ENCODE measurements at regions not wholly inside any gene's neighbourhood (a gene's known extent, or its start where the extent isn't known, plus 50 kb on each side); places are given as distances from the start of the nearest gene placed in this dataset.

GRCh38 chr5:4571248-4571948 lies 568.7 kb upstream of the ADAMTS16 start:
- peaks cover 2% of the 10 kb centered on the region for H3K4me1 Mint-ChIP-seq (ENCODE audit: low read depth, unreplicated experiment)
- peaks cover 2% of the 10 kb centered on the region for H3K9me3 Mint-ChIP-seq (ENCODE audit: unreplicated experiment)
- no peak for TF ChIP-seq CTCF (IDR thresholded peaks at IDR 0.05; ENCODE audit: partially characterized antibody, unreplicated experiment)
- no peak for DNase-seq
- peaks cover 4% of the 10 kb centered on the region for H3K36me3 Mint-ChIP-seq (ENCODE audit: unreplicated experiment)
- H3K4me3 Mint-ChIP-seq (ENCODE audit: unreplicated experiment): no peak overlapping the region
- no peak overlapping the region for H3K27ac Mint-ChIP-seq (ENCODE audit: unreplicated experiment)
- H3K27me3 Mint-ChIP-seq (ENCODE audit: unreplicated experiment): no peaks in the 10 kb centered on the region

GRCh38 chr5:4572311-4573100 lies 567.6 kb upstream of the ADAMTS16 start:
- no peak for TF ChIP-seq CTCF (IDR thresholded peaks at IDR 0.05; ENCODE audit: partially characterized antibody, unreplicated experiment)
- Mint-ChIP-seq H3K27me3 (ENCODE audit: unreplicated experiment) (no peaks in the 10 kb centered on the region), H3K4me3 (ENCODE audit: unreplicated experiment) (no peak overlapping the region), H3K27ac (ENCODE audit: unreplicated experiment) (no peak overlapping the region), H3K9me3 (ENCODE audit: unreplicated experiment) (peaks cover under 1% of the 10 kb centered on the region), H3K36me3 (ENCODE audit: unreplicated experiment) (peaks cover 2% of the 10 kb centered on the region), H3K4me1 (ENCODE audit: low read depth, unreplicated experiment) (peaks cover 2% of the 10 kb centered on the region)
- DNase-seq: no peak

GRCh38 chr5:4575608-4576007 lies 564.5 kb upstream of the ADAMTS16 start:
- peaks cover 2% of the 10 kb centered on the region for H3K27me3 Mint-ChIP-seq (ENCODE audit: unreplicated experiment)
- DNase-seq: no peak
- H3K27ac Mint-ChIP-seq (ENCODE audit: unreplicated experiment): no peak overlapping the region
- peaks cover 2% of the 10 kb centered on the region for H3K4me1 Mint-ChIP-seq (ENCODE audit: low read depth, unreplicated experiment)
- H3K4me3 Mint-ChIP-seq (ENCODE audit: unreplicated experiment): no peak overlapping the region
- H3K9me3 Mint-ChIP-seq (ENCODE audit: unreplicated experiment): no peaks in the 10 kb centered on the region
- no peaks in the 10 kb centered on the region for H3K36me3 Mint-ChIP-seq (ENCODE audit: unreplicated experiment)
- TF ChIP-seq CTCF (IDR thresholded peaks at IDR 0.05; ENCODE audit: partially characterized antibody, unreplicated experiment): no peak

GRCh38 chr5:4576161-4576748 lies 563.9 kb upstream of the ADAMTS16 start:
- no peak for TF ChIP-seq CTCF (IDR thresholded peaks at IDR 0.05; ENCODE audit: partially characterized antibody, unreplicated experiment)
- no peak overlapping the region for H3K27ac Mint-ChIP-seq (ENCODE audit: unreplicated experiment)
- H3K27me3 Mint-ChIP-seq (ENCODE audit: unreplicated experiment): peaks cover 2% of the 10 kb centered on the region
- DNase-seq: no peak
- no peaks in the 10 kb centered on the region for H3K9me3 Mint-ChIP-seq (ENCODE audit: unreplicated experiment)
- H3K4me1 Mint-ChIP-seq (ENCODE audit: low read depth, unreplicated experiment): no peaks in the 10 kb centered on the region
- no peaks in the 10 kb centered on the region for H3K36me3 Mint-ChIP-seq (ENCODE audit: unreplicated experiment)
- H3K4me3 Mint-ChIP-seq (ENCODE audit: unreplicated experiment): no peak overlapping the region

- H3K27ac Mint-ChIP-seq (ENCODE audit: unreplicated experiment): no peak overlapping the region
- H3K4me3 Mint-ChIP-seq (ENCODE audit: unreplicated experiment): no peak overlapping the region
- no peaks in the 10 kb centered on the region for H3K9me3 Mint-ChIP-seq (ENCODE audit: unreplicated experiment)
- no peak for DNase-seq
- H3K36me3 Mint-ChIP-seq (ENCODE audit: unreplicated experiment): no peaks in the 10 kb centered on the region
- TF ChIP-seq CTCF (IDR thresholded peaks at IDR 0.05; ENCODE audit: partially characterized antibody, unreplicated experiment): no peak
- no peaks in the 10 kb centered on the region for H3K4me1 Mint-ChIP-seq (ENCODE audit: low read depth, unreplicated experiment)
- H3K27me3 Mint-ChIP-seq (ENCODE audit: unreplicated experiment): peaks cover 4% of the 10 kb centered on the region
Observed at GRCh38 chr5:4576908-4577307, 563.2 kb upstream of the ADAMTS16 start.

Measured in glutamatergic neuron (in vitro differentiated cells).